ENCODE measurements at regions not wholly inside any gene's neighbourhood (a gene's known extent, or its start where the extent isn't known, plus 50 kb on each side); places are given as distances from the start of the nearest gene placed in this dataset.

GRCh38 chr13:75021151-75021550, 460.8 kb downstream of the TBC1D4 start:
- H3K27ac ChIP-seq: no peak overlapping the region
- TF ChIP-seq CTCF (conservative IDR thresholded peaks at IDR 0.05): no peak

- H3K27ac ChIP-seq: no peak overlapping the region
- TF ChIP-seq CTCF (conservative IDR thresholded peaks at IDR 0.05): no peak
Observed at GRCh38 chr13:75016225-75016624, 465.7 kb downstream of the TBC1D4 start.

- H3K27ac ChIP-seq: no peak overlapping the region
- TF ChIP-seq CTCF (conservative IDR thresholded peaks at IDR 0.05): no peak
Observed at GRCh38 chr13:75013818-75014217, 468.2 kb downstream of the TBC1D4 start.

DNA sequence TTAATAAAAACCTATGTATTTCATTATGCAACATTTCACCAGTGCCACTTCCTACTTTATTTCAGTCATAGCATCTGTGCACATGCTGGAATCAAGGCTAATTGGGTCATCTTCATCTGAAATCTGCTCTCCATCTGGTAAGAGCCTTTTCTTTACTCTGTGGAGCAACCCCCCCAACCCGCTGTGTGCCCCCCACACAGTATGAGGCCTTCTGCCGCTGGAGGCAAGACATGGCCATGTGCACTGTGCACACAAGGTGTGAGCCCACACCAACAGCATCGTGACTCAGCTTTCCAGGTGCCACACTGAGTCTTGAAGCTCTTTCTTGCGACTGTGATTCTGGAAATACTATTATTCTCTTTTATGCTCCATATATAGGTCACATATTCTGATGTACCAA, 471.0 kb downstream of the TBC1D4 start:
- H3K27ac ChIP-seq: no peak overlapping the region
- no peak for TF ChIP-seq CTCF (conservative IDR thresholded peaks at IDR 0.05)

DNA sequence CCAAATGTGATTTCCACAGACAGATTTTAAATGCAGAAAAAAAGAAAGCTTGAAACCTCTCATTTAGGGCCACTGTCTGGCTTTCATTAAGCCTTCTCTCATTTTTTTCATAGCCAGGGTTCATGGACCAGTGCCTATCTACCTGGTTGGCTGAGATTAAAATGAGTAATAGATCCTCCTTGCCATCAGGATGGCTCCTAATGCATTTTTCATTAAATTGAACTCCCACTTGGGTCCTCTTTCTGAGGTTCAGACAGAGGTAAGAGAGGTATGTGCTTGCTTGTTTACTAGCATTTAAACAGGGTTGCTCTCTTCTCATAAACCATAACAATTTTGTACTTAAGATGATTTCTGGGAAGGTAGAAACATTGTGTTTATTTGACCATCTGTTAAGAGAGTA, 473.0 kb downstream of the TBC1D4 start:
- no peak overlapping the region for H3K27ac ChIP-seq
- no peak for TF ChIP-seq CTCF (conservative IDR thresholded peaks at IDR 0.05)

DNA sequence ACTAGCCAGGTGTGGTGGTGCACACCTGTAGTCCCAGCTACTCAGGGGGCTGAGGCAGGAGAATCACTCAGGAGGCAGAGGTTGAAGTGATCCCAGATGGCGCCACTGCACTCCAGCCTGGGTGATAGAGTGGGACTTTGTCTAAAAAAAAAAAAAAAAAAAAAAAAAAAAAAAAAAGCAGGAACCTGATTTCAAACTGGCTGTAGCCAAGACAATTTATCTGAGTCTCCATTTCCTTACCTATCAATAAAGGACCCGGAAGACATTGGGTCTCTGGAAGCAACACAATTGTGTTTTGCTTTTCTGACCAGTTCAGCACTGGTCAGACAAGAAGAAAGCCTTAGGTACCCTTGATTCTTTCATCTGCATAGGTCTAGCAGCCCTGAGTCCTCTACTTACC, 491.0 kb downstream of the TBC1D4 start:
- TF ChIP-seq CTCF (conservative IDR thresholded peaks at IDR 0.05): no peak

DNA sequence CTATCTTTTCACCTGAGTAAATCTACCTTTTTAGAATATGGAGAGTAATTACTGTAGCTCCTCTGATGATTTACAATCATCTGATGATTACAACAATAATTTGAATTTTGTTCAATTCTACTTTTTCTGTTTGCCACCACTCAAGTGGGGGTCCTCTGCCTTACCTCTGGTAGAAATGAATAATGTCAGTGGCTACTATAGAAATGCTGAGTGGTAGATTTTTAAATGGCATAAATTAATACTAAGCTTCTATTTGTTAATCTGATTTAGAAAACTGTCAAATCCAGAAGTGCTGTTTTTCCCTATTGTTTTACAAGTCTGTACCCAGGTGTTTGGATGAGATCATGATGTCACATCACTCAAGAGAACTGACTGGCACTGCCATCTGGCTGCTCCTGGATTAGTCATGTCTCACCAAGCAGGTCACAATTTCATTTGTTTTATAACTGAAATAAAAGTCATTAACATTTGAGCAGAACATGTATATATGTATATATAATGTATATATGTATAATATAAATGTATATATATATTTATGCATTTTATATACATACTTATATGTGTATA, 494.8 kb downstream of the TBC1D4 start:
- no peak for TF ChIP-seq CTCF (conservative IDR thresholded peaks at IDR 0.05)
- no peak overlapping the region for H3K27ac ChIP-seq

More for the DNA sequence above, 491.0 kb downstream of the TBC1D4 start:
- H3K27ac ChIP-seq: no peak overlapping the region
